Epithelial cell of proximal tubule (primary cell): ENCODE measurements at regions not wholly inside any gene's neighbourhood (a gene's known extent, or its start where the extent isn't known, plus 50 kb on each side); places are given as distances from the start of the nearest gene placed in this dataset.

Source experiments
- DNase-seq: peaks from one replicate; pipeline ENCODE4 v3.0.0-alpha.2; 2011; ENCODE audit warnings: low read depth
- H3K4me3 ChIP-seq: 2 replicates; pipeline ENCODE4 v1.5.1; 2011; ENCODE audit warnings: low read depth, mild to moderate bottlenecking, low read length
- CTCF ChIP-seq: conservative IDR thresholded peaks from 2 replicates; pipeline ENCODE4 v1.5.1; 2012; ENCODE audit warnings: low read depth, mild to moderate bottlenecking, low read length

GRCh38 chr17:63171428-63172393, 205.7 kb downstream of the TANC2 start:
- TF ChIP-seq CTCF: no peak
- H3K4me3 ChIP-seq: no peak overlapping the region
- DNase-seq: no peak

- no peak for DNase-seq
- no peak for TF ChIP-seq CTCF
- no peak overlapping the region for H3K4me3 ChIP-seq
Observed at GRCh38 chr17:63173450-63173849, 207.4 kb downstream of the TANC2 start.

GRCh38 chr17:63173903-63174302, 207.9 kb downstream of the TANC2 start:
- TF ChIP-seq CTCF: no peak
- DNase-seq: no peak
- H3K4me3 ChIP-seq: no peak overlapping the region

- no peak overlapping the region for H3K4me3 ChIP-seq
- TF ChIP-seq CTCF: no peak
- DNase-seq: no peak
Observed at GRCh38 chr17:63178530-63178929, 212.5 kb downstream of the TANC2 start.

GRCh38 chr17:63181856-63182255, 215.8 kb downstream of the TANC2 start:
- no peak for DNase-seq
- H3K4me3 ChIP-seq: no peak overlapping the region
- no peak for TF ChIP-seq CTCF

GRCh38 chr17:63185420-63185819, 219.4 kb downstream of the TANC2 start:
- DNase-seq: no peak
- no peak for TF ChIP-seq CTCF
- no peak overlapping the region for H3K4me3 ChIP-seq

- TF ChIP-seq CTCF: no peak
- no peak overlapping the region for H3K4me3 ChIP-seq
- DNase-seq: peak; percentile 9
Observed at GRCh38 chr17:63189082-63189481, 223.0 kb downstream of the TANC2 start.
